Endothelial cell of umbilical vein (primary cell): ENCODE measurements at regions not wholly inside any gene's neighbourhood (a gene's known extent, or its start where the extent isn't known, plus 50 kb on each side); places are given as distances from the start of the nearest gene placed in this dataset.

Experiments used
- EZH2 ChIP-seq: IDR thresholded peaks from 2 replicates; pipeline ENCODE4 v1.6.1; 2012; ENCODE audit warnings: borderline replicate concordance, low read depth, mild to moderate bottlenecking, moderate library complexity, low read length, inconsistent platforms; ENCODE audit not compliant: severe bottlenecking
- POLR2A ChIP-seq: IDR thresholded peaks from 2 replicates; pipeline ENCODE4 v1.6.1; 2012; ENCODE audit warnings: low read depth, mild to moderate bottlenecking, control low read depth, low read length
- POLR2AphosphoS5 ChIP-seq: IDR thresholded peaks from 2 replicates; pipeline ENCODE4 v1.6.1; 2012; ENCODE audit warnings: low read depth, mild to moderate bottlenecking, control low read depth, low read length, moderate library complexity; ENCODE audit not compliant: insufficient read depth
- TF ChIP-seq, protein P1 (sequence below), 2 donors: IDR thresholded peaks; 1 replicate in 1 of 2; 2 replicates in 1 of 2; pipeline ENCODE4 v1.5.1; 2011; ENCODE audit warnings: low read length in 2 of 2, mild to moderate bottlenecking in 2 of 2, moderate library complexity in 2 of 2, control low read depth in 1 of 2, inconsistent platforms in 1 of 2, low read depth in 1 of 2; ENCODE audit not compliant: insufficient read depth in 1 of 2; ENCODE audit errors: extremely low read depth in 1 of 2

DNA sequence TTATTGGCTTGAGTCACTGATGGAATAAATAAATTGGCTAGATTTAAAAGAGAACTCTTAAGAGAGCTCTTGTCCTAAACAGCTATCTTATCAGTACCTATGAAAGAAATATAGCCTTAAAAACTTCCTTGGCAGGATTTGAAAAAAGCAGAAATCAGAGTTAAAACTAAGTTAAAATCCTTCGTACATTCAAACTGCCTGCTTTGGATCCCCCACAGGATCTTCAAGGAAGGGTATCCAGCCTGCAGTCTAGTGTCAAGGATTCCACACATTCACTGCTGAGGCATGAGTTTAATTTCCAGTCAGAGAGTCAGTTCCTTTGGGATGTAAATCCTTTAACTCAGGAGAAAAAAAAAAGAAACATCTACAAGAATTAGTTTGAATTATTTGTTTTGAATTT is 242.9 kb upstream of the UBASH3B start:
- TF ChIP-seq, protein P1, sequence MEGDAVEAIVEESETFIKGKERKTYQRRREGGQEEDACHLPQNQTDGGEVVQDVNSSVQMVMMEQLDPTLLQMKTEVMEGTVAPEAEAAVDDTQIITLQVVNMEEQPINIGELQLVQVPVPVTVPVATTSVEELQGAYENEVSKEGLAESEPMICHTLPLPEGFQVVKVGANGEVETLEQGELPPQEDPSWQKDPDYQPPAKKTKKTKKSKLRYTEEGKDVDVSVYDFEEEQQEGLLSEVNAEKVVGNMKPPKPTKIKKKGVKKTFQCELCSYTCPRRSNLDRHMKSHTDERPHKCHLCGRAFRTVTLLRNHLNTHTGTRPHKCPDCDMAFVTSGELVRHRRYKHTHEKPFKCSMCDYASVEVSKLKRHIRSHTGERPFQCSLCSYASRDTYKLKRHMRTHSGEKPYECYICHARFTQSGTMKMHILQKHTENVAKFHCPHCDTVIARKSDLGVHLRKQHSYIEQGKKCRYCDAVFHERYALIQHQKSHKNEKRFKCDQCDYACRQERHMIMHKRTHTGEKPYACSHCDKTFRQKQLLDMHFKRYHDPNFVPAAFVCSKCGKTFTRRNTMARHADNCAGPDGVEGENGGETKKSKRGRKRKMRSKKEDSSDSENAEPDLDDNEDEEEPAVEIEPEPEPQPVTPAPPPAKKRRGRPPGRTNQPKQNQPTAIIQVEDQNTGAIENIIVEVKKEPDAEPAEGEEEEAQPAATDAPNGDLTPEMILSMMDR (IDR thresholded peaks at IDR 0.05; ENCODE audit: extremely low read depth in 1 of 2, insufficient read depth in 1 of 2, low read depth in 1 of 2, low read length in 2 of 2): no peak
- no peak for TF ChIP-seq EZH2
- TF ChIP-seq POLR2AphosphoS5: no peak
- no peak for TF ChIP-seq POLR2A
